Activated CD8-positive, alpha-beta memory T cell treated with anti-CD3 and anti-CD28 coated beads for 48 hours (primary cell): ENCODE measurements at regions not wholly inside any gene's neighbourhood (a gene's known extent, or its start where the extent isn't known, plus 50 kb on each side); places are given as distances from the start of the nearest gene placed in this dataset.
A peak's percentile ranks its signal among the peaks of the same experiment; 100 is the strongest.
"Not testable (repeated sequence)": the region's sequence is repeated elsewhere in the genome, so short reads cannot be mapped to it uniquely, and the experiment has no call there.

Experiments used
- DNase-seq, 3 experiments: peaks; one replicate each; pipeline ENCODE4 v3.0.0-alpha.2; 2020; ENCODE audit warnings: low read depth in 2 of 3, low spot score in 2 of 3

DNA sequence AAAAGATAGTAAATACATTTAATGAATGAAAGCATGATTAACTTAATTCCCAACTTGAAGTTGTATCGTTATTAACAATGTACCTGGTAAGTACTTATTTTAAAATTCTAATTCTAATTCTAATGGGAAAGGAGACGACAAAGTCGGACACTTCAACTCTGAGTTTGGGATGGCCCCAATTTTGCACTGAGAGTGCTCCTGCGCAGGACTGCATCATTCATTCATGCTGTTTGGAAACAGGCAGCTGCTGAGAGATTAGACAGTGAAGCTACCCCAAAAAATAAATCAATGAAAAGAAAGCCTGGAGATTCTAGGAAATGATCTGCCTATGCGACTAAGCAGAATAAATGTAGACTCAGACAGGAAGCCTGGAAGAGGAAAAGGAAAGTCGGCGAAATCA, 141.7 kb upstream of the VKORC1L1 start:
- no peak for DNase-seq

DNA sequence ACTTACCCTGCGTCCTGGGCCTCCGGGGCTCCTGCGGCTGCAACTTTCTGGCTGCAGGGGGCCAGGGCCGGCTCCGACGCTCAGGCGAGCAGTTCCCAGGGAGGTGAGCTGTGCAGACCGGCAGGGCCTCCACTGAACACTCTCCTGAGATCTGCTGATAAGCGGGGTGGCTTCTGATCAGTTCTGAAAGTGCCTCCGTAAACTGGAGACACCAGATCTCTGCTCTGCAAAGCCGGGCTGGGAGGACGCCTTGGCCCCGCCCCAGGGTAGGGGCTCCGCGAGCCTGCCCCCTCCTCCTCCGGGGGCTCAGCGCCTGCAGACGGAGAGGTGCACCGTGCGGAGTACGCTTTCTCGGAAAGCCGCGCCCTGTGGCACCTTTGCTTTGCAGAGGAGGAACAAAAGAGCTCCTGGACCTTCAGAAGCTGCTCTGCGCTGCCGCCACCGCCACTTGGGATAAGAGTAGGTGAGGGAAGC, 141.3 kb upstream of the VKORC1L1 start:
- no peak for DNase-seq

DNA sequence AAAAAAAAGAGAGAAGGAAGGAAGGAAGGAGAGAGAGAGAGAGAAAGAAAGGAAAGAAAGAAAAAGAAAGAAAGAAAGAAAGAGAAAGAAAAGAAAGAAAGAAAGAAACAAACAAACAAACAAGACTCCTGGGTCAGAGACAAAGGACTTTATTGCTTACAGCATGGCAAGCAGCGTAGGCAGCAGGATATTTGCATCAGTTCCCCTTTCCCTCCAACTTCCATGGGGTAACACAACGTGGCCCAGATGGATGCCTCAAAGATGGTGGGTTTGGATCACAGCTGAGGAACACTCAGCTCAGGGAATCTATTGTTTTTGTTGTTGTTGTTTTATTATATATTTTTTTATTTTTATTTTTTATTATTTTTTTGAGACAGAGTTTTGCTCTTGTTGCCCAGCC, 128.5 kb upstream of the VKORC1L1 start:
- DNase-seq, result no peak

DNA sequence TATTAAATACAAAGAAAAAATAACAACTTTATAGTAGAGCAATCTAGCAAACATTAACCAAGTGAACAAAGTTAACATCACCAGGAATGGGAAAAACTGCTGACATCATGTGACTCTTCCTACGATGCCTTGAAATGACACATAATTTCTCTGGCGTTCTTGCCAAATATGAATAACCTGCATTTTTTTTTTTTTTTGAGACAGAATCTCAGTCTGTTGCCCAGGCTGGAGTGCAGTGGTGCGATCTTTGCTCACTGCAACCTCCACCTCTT, 126.5 kb upstream of the VKORC1L1 start:
- DNase-seq, result no peak

DNA sequence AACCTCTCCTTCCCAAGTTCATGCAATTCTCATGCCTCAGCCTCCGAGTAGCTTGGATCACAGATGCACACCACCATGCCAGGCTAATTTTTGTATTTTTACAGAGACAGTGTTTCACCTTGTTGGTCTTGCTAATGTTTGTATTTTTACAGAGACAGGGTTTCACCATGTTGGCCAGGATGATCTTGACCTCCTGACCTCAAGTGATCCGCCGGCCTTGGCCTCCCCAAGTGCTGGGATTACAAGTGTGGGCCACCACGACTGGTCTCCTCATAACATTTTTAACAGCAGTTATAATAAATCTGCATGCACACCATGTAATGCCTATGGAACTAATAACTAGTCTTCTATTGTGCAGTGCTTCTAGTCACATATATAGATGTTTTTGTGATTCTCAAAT, 123.8 kb upstream of the VKORC1L1 start:
- no peak for DNase-seq

DNA sequence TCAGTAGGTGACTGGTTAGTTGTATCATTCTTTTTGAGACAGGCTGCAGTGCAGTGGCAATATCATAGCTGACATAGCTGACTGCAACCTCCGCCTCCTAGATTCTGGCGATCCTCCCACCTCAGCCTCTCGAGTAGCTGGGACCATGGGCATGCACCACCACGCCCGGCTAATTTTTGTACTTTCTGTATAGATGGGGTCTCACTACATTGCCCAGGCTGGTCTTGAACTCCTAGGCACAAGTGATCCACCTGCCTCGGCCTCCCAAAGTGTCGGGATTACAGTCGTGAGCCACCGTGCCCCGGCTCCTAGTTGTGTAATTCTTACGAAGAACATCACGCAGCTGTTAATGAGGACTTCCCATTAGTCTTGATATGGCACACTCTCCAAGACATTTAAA, 123.4 kb upstream of the VKORC1L1 start:
- DNase-seq, result no peak

DNA sequence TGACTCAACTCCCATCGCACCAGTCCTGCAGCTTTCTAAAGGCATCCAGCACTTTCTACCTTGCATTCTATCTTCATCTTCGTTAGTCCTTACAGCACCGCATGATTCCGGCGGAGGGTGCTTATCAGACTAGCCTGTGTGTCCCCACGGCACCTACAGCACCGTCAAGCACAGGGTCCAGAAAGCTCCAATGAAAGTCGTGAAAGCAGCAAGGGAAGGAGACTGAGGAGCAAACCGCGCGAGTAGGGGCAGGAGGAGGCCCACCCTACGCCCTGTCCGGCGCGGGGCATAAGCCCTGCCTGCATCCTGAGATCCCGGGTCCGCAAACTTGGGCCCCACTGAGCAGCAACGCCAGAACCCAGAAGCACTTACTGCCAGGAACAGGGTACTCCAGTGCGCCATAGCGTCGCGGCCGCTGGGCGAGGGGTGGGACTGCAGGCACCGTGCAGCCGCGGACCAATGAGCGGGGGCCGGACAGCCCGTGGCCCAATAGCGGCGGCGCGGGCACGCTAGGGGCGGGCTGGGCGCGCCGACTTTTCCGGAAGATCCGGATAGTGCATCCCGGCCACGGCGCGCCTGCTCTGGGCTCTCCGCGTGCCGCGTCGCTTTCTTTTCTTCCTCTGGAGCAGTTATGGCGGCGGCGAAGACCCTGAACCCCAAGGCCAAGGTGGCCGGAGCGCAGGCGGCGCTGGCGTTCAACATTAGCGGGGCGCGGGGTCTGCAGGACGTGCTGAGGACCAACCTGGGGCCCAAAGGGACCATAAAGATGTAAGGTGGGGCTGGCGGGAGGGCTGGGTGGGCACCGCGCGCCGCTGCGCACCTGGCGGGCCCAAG, 122.1 kb upstream of the VKORC1L1 start:
- DNase-seq, result peak; percentile 66 to 83 (median 66)

DNA sequence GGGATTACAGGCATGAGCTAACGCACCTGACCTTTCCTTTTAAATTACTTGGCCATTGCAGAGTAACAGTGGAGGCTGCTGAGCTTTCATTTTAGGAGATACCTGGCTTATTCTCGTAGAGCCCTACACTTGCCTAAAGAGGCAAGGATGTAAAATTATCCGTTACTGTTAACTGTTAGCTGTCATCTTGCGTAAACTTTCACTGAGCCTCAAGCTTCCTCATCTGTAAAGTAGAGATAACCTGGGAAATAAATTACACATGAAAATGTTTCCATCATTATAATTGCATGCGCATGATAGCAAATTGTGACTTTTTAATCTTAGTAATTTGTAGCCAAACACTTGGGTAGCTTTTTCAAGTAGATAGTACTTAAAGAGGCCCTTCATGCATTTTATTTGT, 118.8 kb upstream of the VKORC1L1 start:
- not testable (repeated sequence) for DNase-seq

DNA sequence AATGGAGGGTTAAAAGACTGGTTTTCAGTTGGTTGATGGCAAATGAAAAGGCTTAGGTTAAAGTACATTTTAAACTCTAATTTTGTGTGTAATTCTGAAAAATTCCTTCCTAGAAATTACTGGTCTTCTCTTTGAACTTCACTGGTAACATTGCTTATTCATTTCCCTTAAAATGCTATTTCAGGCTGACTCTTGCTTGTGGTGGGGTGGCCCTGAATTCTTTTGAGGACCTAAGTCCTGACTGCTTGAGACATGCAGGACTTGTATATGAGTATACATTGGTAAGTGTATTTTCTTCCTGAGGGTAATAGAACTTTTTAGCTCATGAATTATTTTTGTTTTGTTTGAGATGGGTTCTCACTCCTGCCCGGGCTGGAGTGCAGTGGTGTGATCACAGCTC, 113.9 kb upstream of the VKORC1L1 start:
- DNase-seq, result not testable (repeated sequence)

DNA sequence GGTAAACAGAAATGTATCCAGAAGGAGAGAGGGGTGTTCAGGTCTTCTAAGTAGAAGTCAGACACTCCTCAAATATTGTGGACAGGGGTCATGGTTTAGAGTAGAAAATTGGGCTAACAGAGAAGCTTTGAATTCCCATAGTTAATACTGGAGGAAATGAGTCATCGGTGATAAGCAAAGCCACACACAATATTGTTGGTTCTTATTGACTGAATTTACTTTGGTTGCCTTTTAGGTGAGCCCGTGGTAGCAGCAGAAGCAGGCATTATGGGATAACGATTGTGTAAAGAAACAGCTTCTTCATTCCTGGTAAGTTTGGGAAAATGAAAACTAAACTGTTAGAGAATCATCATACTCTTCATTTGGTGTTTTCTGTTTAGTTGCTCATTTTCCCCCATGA, 110.2 kb upstream of the VKORC1L1 start:
- DNase-seq, result not testable (repeated sequence)

DNA sequence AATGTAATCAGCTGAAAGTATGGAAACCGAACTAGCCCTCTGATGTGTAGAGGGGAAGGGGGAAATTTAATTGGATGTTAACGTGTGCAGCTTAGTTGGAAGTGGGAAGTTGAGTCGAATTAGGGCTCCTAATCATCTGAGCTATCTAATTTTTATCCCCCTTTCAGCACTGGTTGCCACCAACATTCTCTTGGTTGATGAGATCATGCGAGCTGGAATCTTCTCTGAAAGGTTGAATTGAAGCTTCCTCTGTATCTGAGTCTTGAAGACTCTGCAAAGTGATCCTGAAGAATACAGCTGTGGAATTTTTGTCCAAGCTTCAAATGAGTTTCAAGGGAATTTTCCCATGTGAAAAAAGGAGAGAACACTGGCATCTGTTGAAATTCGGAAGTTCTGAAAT, 109.8 kb upstream of the VKORC1L1 start:
- not testable (repeated sequence) for DNase-seq

DNA sequence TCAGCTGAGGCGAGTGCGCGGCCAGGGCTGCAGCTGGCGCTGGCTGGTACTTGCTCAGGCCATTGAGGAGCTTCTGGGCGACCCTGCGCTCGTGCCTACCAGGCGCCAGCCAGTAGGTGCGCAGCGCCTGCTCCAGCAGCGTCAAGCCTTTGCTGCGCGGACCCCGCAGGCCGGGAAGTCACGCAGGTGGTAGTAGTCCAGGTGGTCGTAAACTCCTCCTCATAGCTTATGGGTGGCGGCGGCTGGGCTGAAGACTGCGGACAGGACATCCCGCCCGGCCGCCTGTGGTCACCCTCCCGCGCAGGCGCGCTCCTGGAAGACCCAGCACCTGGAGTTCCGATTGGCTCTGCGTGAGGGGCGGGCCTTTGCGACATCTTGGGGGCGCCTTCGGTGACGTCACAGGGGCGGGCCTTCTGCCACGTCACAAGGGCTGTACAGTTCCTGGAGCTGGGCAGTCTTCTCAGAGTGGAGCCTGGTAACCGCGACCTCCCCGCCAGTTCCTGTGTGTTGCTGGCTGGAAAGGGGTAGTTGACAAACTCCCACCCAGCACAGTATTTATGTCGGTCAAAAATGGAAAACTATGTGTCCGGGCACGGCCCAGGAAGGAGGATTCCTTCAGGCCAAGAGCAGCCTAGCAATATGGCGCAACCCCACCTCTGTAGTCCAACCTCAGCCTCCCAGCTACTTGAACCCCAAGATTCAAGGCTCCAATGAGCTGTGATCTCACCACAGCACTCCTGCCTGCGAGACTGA, 102.2 kb upstream of the VKORC1L1 start:
- DNase-seq, result peak; percentile 82 to 85 (median 84)

DNA sequence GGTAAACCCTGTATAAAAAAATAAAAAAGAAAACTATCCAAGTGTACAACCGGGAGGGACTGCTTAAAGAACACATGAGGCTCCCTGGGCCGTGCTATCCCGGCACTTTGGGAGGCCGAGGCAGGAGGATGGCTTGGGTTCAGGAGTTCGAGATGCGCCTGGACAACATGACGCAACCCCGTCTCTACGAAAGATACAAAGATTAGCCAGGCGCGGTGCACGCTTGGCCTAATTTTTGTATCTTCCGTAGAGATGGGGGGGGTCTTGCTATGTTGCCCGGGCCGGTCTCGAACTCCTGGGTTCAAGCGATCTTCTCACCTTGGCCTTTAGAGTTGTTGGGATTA, 101.7 kb upstream of the VKORC1L1 start:
- not testable (repeated sequence) for DNase-seq

DNA sequence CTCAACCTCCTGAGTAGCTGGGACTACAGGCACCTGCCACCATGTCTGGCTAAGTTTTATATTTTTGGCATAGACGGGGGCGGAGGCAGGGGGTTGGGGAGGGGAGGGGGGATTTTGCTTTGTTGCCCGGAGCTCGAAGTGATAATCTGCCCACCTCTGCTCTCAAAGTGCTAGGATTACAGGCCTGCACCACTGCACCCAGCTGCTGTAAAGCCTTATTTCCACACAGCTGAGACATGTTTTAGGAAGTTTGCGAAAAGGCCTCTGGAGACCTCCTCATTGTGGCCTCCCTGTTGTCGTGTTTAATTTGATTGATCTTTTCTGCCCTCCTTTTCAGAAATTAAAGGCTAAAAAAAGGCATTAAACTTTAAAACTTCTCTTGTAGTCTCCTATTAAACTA, 96.2 kb upstream of the VKORC1L1 start:
- not testable (repeated sequence) for DNase-seq

DNA sequence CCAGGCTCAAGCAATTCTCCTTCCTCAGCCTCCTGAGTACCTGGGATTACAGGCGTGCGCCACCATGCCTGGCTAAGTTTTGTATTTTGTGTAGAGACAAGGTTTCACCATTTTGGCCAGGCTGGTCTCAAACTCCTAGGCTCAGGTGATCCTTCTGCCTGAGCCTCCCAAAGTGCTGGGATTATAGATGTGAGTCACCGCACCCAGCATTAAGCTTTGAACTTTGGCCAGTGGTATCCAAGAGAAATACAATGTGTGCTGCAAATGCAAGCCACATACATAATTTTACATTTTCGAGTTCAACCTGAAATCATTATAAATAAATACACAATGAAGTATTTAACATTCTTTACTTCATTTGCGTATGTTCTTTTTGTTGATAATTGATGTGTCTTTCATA, 82.9 kb upstream of the VKORC1L1 start:
- not testable (repeated sequence) for DNase-seq

DNA sequence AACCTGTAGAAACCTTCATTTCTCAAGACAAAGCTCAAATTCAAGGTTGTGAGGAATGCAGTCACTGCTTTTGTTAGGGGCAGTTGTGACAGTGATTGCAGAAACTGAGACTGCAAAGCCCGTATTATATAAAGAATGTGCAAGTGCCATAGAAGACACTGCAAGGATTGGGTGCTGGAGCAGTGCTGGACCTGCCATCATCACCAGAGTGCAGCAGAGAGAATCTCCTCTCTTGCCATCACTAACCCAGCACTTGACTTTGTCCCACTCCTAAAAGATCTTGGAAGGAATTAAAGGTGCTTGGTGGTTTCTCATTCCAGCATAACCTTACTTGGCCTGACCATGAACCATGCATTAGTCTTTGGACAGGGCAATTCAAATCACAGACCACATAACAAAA, 81.1 kb upstream of the VKORC1L1 start:
- DNase-seq, result not testable (repeated sequence)

DNA sequence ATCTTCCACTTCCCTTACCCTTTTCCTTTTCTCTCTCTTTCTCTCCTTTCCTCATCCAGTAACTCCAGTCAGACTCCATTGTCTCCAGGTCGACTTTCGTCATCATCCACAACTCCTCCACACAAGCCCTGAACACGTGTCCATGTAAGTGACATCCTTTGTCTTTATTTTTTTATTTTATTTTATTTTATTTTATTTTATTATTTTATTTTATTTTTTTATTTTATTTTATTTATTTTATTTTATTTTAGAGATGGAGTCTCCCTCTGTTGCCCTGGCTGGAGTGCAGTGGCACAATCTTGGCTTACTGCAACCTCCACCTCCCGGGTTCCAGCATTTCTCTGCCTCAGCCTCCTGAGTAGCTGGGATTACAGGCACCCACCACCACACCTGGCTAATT, 80.1 kb upstream of the VKORC1L1 start:
- not testable (repeated sequence) for DNase-seq

DNA sequence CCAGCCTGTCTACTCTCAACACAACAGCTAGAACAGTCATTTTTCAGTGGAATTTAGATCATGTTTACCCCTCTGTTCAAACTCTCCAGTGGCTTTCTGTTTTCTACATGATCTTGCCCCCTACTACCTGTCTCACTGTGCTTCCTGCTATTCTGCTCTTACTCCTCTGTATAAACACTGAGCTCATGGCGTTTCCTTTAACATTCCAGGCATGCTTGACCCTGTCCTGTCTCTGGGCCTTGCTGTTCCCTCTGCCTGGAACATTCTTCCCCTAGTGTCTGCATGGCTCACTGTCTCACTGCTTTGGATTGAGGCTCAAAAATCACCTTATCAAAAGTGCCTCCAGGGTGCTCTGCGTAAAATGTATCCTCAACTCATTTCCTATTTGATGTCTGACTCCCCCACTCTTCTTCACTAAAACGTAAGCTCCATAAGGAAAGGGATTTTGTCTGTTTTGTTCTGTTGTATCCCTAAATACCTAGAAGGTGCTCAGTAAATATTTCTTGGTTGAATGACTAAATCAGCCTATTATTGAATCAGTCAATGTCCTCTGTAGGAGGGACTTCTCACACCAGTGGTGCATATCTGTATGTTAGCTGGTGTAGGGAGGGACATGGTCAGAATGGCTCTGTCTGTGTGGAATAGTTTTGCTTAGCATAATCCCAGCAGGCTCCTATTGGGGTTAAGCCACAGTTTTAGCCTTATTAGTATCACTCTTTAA, 78.0 kb upstream of the VKORC1L1 start:
- not testable (repeated sequence) for DNase-seq

DNA sequence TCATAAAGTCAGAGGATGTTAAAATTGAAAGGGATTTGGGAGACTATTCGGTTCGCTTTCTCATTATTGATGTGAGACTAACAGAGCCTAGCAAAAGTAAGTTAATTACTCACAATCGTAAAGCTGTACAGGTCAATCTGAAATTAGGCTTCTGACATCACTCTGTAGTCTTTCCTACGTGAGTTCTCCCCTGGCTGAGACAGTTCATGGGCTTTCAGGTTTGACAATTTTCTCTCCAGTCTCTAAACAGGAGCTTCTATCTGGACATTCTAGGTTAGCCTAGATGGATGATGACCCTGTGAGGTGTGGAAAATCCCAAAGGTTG, 77.5 kb upstream of the VKORC1L1 start:
- DNase-seq, result not testable (repeated sequence)

DNA sequence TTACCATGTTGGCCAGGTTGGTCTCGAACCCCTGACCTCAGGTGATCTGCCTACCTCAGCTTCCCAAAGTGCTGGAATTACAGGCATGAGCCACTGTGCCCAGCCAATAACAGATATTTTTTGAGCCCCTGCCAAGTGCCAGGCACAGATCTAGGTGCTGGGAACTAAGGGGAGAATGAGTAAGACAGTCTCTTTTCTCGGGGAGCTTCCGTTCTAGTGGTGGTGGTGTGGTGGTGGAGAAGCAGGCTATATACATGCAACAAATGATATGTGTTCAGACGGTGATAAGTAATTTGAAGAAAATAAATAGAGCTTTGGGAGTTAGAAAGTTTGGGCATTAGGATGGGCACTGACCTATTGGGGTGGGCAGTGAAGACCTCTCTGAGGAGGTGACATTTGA, 76.7 kb upstream of the VKORC1L1 start:
- no peak for DNase-seq

DNA sequence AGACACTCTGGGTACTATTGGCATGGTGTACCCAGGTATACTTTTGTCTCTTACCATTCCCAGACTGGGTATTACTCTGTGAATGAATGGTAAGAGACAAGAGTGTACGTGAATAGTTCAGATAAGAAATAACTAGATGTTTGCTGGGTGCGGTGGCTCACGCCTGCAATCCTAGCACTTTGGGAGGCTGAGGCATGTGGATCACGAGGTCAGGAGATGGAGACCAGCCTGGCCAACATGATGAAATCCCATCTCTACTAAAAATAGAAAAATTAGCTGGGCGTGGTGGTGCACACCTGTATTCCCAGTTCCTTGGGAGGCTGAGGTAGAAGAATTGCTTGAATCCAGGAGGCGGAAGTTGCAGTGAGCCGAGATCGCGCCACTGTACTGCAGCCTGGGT, 75.8 kb upstream of the VKORC1L1 start:
- not testable (repeated sequence) for DNase-seq

DNA sequence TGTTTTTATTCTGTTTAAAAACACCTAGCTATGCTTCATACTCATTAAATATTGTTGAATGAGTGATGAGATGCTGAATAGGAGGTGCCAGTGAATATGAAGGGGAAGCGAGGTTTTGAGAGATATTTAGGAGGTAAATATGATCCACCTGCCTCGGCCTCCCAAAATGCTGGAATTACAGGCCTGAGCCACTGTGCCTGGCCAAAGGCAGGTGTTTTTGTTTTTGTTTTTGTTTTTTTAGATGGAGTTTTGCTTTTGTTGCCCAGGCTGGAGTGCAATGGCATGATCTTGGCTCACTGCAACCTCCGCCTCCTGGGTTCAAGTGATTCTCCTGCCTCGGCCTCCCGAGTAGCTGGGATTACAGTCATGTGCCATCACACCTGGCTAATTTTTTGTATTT, 75.3 kb upstream of the VKORC1L1 start:
- not testable (repeated sequence) for DNase-seq
